Stimulated activated CD8-positive, alpha-beta memory T cell treated with anti-CD3 and anti-CD28 coated beads, Interleukin-2, amount 100 ng/mL, for 48 hours (primary cell): ENCODE measurements at regions not wholly inside any gene's neighbourhood (a gene's known extent, or its start where the extent isn't known, plus 50 kb on each side); places are given as distances from the start of the nearest gene placed in this dataset.
"Not testable (repeated sequence)": the region's sequence is repeated elsewhere in the genome, so short reads cannot be mapped to it uniquely, and the experiment has no call there.

Experiments
- DNase-seq, 2 donors: peaks; one replicate each; pipeline ENCODE4 v3.0.0-alpha.2; 2020; ENCODE audit warnings: low read depth in 2 of 2

DNA sequence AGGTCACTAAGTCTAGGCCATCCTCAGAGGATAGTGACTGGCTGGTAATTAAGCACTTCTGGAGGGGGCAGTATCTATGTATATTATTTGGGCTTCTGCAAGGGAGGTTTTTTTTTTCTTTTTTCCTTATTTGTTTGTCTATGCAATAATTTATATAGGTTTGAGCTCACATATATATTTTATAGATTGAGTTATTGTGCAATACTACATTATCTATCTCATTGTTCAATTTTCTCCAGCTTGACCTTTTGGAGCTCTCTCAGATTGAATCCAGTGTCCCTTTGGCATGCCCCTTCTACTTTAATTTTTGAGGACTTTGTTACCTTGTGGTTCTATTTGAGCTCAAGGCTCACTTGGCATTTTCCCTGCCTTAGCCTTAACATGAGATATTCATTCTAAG lies 852.1 kb downstream of the KCNT2 start:
- DNase-seq, result no peak

- DNase-seq, result no peak
Measured at GRCh38 chr1:195754874-195755273, 853.4 kb downstream of the KCNT2 start.

DNA sequence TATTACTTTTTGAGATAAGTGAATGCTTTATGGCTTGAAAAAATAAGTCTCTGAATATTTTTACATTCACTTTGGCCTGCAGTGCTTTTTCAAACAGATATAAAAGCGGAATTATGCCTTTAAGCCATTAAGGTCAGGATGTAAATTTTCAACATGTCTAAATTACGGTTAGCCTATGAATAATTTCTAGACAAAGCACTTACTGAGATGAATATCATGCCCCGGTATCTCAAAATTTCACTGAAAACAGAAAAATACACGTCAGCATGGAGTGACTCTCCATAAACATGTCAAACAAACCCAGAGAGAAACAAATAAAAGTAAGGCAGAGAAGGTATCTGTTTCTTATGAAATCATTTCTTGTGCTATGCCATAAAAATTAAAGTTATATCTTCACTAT lies 853.9 kb downstream of the KCNT2 start:
- DNase-seq, result no peak

DNA sequence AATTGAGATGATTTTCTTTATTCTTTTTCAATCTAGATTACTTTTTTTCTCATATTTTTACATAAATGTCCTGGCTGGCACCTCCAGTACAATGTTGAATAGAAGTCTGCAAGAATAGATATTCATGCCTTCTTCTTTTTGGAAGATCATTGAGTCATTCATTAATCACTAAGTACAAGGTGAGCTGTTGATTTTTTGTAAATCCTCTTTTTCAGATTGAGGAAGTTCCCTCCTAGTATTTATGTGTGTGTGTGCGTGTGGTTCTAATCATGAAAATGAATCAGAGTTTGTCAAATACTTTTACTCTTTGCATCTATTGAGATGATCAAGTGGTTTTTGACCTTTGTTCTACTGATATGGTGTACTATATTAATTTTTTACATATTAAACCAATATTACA lies 859.3 kb downstream of the KCNT2 start:
- no peak for DNase-seq

DNA sequence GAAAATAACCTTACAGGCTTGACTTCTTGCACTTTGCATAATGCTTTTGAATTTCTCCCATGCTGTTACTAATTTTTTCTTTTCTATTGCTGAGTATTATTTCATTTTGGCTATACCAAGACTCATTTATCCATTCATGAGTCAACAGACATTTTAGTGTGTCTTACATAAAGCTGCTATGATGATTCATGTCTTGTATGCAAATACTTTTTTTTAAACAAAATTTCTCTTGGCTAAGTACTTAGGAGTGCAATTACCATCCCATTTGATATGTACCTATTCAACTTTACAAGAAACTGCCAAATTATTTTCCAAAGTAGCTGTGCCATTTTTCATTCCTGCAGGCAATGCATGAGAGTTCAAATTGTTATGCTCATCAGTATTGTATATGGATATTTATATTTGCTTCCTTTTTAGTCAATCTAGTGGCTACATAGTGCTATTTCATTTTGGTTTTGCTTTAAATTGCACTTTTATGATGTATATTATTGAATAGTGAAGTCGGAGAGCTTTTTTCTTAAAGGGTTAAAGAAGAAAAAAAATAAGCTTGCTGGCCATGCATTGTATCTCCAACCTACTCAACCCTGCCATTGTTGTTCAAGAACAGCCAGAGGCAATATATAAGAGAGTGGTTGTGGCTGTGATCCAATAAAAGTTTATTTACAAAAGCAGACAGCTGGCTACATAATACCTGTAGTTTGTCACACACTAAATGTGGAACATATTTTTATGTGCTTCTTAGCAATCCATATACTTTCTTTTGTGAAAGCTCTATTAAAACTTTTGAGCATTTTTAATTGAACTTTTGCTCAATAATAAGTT lies 862.8 kb downstream of the KCNT2 start:
- DNase-seq, result no peak

GRCh38 chr1:195744256-195744655 lies 864.0 kb downstream of the KCNT2 start:
- no peak for DNase-seq

- DNase-seq, result no peak
Measured at GRCh38 chr1:195740862-195741261, 867.4 kb downstream of the KCNT2 start.

DNA sequence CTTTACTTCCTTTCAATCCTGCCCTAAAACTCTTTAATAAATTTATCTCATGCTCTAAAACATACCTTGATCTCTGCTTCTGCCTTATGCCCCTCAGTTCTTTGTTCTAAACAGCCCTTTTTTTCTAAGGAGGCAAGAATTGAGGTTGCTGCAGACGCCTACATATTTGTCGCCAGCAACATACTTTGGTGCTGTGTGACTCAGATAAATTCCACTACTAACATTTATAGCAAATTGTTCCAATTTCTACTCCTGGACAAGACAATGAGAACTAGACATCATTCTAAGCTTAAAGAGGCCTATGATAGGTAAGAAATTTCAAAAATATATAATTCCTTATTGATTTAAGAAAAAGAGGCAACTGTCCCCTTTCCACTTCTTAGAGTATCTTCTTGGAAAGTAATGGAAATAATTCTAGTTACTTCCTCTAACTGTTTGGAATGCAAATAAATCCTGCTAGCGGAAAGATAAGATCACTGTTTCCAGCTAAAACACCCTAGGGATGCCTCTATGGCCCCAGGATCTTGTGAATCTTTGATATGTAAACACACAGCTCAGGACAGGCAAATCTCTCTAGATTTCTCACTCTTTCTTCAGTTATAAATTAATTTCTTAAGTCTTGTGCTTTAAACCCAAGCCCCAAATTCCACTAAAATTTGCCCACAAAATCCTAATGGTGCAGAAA lies 869.1 kb downstream of the KCNT2 start:
- DNase-seq, result no peak

GRCh38 chr1:195735140-195735539 lies 873.1 kb downstream of the KCNT2 start:
- no peak for DNase-seq

DNA sequence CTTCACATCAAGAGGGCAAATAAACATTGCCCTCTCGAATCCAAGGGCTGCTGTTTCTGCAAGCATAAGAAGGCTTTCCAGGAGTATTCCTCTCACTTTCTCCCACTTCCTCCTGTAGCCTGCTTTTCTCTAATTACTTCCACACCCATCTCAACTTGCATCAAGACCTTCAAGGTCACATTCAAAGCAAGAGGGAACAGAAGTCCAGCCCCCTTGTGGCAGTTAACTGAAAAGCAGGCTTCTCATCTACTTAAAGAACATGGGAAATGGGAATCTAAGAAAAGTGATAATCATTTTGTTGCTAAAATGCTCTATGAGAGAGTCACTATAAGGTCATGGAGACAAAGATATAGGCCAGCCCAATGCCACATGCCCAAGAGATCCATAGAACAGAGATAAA lies 874.4 kb downstream of the KCNT2 start:
- DNase-seq, result no peak

- DNase-seq, result no peak
Measured at GRCh38 chr1:195733408-195733807, 874.8 kb downstream of the KCNT2 start.

GRCh38 chr1:195731385-195731784 lies 876.9 kb downstream of the KCNT2 start:
- no peak for DNase-seq

GRCh38 chr1:195723796-195724194 lies 884.4 kb downstream of the KCNT2 start:
- no peak for DNase-seq

GRCh38 chr1:195722852-195723795 lies 885.1 kb downstream of the KCNT2 start:
- not testable (repeated sequence) for DNase-seq

DNA sequence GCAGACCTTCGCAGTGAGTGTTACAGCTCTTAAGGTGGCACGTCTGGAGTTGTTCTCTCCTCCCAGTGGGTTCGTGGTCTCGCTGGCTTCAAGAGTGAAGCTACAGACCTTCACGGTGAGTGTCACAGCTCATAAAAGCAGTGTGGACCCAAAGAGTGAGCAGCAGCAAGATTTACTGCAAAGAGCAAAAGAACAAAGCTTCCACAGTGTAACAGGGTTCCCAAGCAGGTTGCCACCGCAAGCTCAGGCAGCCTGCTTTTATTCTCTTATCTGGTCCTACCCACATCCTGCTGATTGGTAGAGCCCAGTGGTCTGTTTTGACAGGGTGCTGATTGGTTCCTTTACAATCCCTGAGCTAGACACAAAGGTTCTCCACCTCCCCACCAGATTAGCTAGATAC lies 886.1 kb downstream of the KCNT2 start:
- not testable (repeated sequence) for DNase-seq

DNA sequence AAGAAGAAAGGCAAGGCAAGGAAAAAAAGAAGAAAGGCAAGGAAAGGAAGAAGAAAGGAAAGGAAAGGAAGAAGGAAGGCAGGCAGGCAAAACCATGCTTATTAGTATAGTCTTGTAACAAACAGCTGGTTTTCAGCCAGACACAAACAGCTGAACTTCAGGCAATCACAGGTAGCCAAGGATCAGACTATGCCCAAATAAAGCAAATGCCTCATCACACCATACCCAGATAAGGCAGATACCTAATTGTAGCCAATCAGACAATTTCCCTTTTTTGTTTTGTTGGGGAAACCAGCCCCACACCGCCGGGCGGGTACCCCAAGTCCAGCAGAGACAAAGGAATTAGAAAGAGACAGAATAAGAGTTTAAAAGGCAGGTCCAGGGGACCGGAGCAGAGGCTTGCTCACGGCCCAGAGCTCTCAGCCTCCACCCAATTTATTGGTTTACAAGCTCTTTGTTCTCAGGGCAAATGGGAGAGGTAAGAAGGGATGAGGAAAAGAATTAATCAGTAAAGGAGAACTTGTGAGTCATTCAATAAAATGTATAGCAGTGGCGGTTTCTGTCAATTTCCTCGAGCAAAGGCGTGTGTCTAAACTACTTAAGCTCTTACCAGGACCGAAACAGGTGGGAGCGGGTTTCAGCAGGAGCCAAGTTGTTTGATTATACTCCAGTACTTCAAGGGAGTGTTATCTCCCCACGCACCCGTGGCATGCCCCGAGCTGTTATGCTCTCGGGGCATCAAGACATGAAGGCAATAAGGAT lies 886.8 kb downstream of the KCNT2 start:
- DNase-seq, result no peak

DNA sequence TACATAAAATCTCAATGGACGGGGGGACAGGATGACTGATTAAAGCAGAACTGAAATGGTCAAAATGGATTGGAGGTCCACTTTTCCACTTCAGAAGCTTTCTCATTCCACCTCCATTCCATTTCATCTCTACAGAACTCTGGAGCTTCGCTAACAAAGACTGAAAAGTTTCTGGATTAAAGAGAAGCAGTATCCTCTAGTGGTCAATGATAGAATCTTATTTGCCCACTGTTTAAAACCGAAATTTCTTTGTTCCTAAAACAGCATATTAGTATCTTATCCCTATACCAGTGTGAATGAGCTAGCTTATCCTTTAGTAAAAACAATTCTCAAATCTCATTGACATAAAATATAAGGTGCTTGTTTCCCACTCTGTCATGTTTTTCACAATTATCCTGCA lies 890.6 kb downstream of the KCNT2 start:
- DNase-seq, result no peak

GRCh38 chr1:195715652-195716051 lies 892.6 kb downstream of the KCNT2 start:
- no peak for DNase-seq

DNA sequence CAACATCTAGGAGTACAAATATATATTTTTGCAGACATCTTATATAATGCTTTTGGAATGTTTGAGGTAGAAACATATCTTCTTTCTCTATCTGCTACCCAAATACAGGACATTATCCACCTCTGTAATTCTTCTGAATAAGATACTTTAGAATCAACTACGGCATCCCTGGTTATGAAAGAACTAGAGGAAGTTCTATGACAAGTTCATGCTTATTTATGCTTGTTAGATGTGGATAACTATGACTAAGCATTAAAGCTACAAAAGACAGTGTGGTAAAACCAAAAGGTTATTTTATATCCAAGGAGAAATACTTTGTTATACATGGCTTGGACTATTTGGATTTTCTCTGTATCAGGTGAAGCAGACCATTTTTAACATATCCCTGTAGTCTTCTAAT lies 894.0 kb downstream of the KCNT2 start:
- no peak for DNase-seq

GRCh38 chr1:195709821-195710220 lies 898.4 kb downstream of the KCNT2 start:
- no peak for DNase-seq

DNA sequence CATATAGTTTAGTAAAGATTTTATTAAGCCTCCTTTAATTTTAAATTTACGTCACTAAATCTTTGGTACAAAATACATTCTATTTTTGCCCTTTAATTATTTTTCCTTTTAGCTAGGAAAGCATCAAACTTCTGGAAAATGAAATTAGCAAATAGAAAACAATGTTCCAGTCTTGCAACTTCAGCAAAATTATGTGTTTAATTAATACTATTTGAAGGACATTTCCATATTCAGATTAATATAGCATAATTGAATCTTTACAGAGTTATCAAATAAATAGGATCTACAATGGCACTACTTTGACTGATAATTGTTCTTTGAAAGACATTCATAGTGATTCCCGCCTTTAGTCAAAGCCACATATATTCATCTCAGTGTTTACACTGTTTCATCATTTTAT lies 904.2 kb downstream of the KCNT2 start:
- DNase-seq, result no peak

- DNase-seq, result no peak
Measured at GRCh38 chr1:195701149-195701548, 907.1 kb downstream of the KCNT2 start.
